ENCODE measurements at regions not wholly inside any gene's neighbourhood (a gene's known extent, or its start where the extent isn't known, plus 50 kb on each side); places are given as distances from the start of the nearest gene placed in this dataset.

DNA sequence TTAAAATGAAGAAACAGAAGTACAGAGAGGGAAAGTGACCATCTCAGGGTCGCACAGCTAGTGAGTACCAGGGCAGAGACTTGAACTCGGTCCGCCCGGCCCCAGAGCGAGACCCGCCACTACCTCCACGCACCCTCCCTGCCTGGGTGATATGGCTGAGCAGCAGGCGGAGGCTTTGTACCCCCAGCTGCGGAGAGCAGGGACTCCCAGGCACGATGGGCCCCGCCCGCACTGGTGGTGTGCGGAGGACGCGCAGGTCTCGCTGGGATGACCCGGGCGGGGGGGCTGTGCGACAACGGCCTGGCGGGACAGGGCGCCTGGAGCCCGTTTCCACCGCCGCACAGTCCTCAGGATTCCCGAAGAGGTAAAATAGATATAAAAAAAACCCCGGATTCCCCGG, 64.7 kb upstream of the LARP1 start:
- TF ChIP-seq, protein P1, sequence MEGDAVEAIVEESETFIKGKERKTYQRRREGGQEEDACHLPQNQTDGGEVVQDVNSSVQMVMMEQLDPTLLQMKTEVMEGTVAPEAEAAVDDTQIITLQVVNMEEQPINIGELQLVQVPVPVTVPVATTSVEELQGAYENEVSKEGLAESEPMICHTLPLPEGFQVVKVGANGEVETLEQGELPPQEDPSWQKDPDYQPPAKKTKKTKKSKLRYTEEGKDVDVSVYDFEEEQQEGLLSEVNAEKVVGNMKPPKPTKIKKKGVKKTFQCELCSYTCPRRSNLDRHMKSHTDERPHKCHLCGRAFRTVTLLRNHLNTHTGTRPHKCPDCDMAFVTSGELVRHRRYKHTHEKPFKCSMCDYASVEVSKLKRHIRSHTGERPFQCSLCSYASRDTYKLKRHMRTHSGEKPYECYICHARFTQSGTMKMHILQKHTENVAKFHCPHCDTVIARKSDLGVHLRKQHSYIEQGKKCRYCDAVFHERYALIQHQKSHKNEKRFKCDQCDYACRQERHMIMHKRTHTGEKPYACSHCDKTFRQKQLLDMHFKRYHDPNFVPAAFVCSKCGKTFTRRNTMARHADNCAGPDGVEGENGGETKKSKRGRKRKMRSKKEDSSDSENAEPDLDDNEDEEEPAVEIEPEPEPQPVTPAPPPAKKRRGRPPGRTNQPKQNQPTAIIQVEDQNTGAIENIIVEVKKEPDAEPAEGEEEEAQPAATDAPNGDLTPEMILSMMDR (IDR thresholded peaks at IDR 0.05; ENCODE audit: insufficient read depth, missing control alignments) = no peak
- no peak for DNase-seq (ENCODE audit: insufficient read length, low spot score)
- no peak for FAIRE-seq

DNA sequence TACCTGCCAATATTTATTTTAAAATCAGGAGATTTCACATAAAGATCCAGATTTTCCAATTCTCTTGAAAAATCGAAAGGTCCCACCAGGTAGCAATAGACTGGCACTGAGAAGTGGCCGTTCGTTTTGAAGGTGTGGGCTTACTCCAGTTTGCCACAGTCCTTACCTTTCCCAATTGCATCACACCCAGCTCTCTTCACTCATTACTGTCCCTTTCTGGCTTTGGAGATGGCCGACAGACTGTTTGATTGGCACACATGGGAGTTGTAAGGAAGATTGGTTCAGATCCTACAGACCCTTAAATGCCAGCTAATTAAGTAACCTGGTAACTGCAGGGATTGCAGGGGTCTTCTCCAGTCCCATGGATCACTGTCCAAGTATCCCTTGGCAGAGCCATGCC, 68.7 kb upstream of the LARP1 start:
- DNase-seq (ENCODE audit: insufficient read length, low spot score) (no peak), FAIRE-seq (no peak)
- TF ChIP-seq, protein P1 (IDR thresholded peaks at IDR 0.05; ENCODE audit: insufficient read depth, missing control alignments) = no peak

DNA sequence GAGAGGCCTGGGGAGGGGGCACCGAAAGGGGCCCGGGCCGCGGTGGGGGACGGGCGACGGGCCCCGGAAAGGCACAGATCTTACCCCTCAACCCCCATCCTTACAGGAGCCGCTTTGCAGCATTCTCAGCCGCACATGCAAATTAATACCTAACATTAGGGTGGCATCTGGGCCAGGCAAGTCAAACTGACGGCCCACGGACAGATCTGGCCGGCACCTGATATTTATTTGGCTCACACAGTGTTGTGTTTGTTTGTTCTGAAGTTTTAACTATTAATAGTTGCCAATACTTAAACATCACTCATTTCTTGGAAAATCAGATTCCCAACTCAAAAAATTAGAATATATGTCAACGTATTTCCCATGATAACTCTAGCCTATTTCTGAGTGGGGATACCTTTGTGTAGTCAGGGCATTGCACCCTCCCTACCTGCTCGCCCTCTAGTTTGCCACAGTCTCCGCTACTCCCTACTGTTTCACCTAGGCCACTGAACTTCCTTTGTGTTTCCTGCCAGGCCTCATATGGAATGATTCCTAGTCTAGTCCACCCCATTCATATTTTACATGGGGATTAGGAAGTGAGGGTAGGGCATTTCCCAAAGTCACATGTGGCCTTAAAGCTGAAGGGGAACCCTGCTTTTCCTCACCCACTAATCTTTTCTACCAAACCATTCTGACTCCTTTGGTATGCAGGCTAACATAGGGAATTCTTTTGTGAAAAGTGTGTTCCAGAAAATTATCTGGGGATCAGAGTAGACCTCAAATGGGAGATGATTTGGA, 71.9 kb upstream of the LARP1 start:
- TF ChIP-seq, protein P1 (IDR thresholded peaks at IDR 0.05; ENCODE audit: insufficient read depth, missing control alignments) = no peak
- no peak for DNase-seq (ENCODE audit: insufficient read length, low spot score)
- FAIRE-seq = no peak

DNA sequence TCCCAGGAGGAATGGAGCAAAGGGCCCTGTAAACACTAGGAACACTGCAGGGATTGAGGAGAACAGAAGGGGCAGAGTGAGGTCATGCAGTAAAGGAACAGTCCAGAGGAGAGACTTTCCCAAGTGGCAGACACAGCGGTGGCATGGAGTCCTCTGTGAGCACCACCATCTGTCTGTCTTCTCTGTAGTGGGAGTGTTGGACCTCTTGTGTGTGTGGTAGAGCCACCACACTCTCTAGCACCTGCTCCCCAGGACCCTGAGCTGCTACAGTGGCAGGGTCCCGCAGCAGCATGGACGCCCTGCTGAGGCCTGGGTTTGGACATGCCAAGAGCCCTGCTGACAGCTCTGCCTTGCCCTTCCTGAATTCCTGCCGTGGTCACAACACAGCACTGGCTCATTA, 75.7 kb upstream of the LARP1 start:
- DNase-seq (ENCODE audit: insufficient read length, low spot score) = no peak
- TF ChIP-seq, protein P1 (IDR thresholded peaks at IDR 0.05; ENCODE audit: insufficient read depth, missing control alignments) = no peak
- no peak for FAIRE-seq

DNA sequence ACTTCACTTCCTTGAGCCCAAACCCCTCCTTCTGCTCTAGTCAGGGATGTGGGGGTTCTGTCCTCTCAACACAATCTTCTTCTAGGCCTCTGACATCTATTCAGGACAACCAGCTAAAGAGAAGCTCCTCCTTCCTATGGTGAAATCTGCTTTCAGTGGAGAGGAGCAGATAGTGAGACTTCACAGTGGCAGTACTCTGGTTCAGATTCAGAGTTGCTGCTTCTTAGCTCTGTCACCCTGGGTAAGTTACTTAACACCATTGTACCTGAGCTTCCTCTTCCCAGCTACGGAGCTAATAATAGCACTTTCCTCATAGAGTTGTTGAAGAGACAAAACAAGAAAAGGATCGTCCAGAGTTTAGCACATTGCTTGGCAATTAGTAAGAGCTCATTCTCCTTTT, 77.3 kb upstream of the LARP1 start:
- FAIRE-seq = no peak
- no peak for DNase-seq (ENCODE audit: insufficient read length, low spot score)
- TF ChIP-seq, protein P1 (IDR thresholded peaks at IDR 0.05; ENCODE audit: insufficient read depth, missing control alignments) = no peak

DNA sequence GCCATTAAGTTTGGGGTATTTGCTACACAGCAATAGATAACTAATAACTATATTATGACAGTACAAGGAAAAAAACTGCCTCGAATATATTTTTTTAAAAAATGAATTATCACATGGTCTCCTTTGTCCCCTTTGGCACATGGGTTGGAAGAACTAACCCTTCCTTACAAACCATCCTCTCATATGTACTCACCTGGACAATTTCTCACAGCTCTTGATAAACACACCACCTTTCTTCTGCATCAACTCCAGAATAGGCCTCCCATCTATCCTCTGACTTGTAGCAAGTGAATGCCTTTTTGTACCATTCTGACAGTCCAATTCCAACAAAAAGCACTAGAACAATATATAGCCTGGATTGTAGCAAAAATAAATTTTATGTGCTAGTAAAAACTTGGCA, 78.7 kb upstream of the LARP1 start:
- TF ChIP-seq, protein P1 (IDR thresholded peaks at IDR 0.05; ENCODE audit: insufficient read depth, missing control alignments) = no peak
- FAIRE-seq (no peak), DNase-seq (ENCODE audit: insufficient read length, low spot score) (no peak)

DNA sequence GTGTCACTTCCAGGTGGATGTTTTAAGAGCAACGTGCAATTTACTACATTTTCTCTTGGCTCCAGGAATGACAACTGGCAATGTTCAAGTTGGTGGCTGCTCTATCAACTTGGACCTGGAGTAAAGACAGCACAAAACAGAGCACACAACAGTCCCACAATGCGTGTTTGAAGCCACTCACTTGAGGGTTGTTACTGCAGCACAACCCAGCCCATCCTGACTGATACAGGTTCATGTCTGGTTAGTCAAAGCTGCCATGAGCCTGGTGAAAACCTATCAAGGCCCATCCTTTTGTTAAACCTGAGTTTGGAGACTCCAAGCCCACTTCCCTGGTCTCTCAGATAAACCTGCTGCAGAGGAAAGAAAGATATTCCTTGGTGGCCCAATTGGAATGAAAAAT, 81.1 kb upstream of the LARP1 start:
- FAIRE-seq = no peak
- DNase-seq (ENCODE audit: insufficient read length, low spot score) = no peak
- TF ChIP-seq, protein P1 (IDR thresholded peaks at IDR 0.05; ENCODE audit: insufficient read depth, missing control alignments) = no peak
